HFF-Myc (cell line): ENCODE measurements at regions not wholly inside any gene's neighbourhood (a gene's known extent, or its start where the extent isn't known, plus 50 kb on each side); places are given as distances from the start of the nearest gene placed in this dataset.

ENCODE experiments used
- DNase-seq: peaks from one replicate; pipeline ENCODE4 v3.0.0-alpha.2; 2011; ENCODE audit warnings: low read depth; ENCODE audit errors: extremely low read depth
- H3K4me3 ChIP-seq: replicated peaks from 2 replicates; pipeline ENCODE4 v1.5.1; 2011; ENCODE audit warnings: low read depth, mild to moderate bottlenecking, control low read depth, low read length
- CTCF ChIP-seq: IDR thresholded peaks from 2 replicates; pipeline ENCODE4 v1.5.1; 2012; ENCODE audit warnings: mild to moderate bottlenecking, low read depth, low read length, control low read depth; ENCODE audit errors: missing control alignments

DNA sequence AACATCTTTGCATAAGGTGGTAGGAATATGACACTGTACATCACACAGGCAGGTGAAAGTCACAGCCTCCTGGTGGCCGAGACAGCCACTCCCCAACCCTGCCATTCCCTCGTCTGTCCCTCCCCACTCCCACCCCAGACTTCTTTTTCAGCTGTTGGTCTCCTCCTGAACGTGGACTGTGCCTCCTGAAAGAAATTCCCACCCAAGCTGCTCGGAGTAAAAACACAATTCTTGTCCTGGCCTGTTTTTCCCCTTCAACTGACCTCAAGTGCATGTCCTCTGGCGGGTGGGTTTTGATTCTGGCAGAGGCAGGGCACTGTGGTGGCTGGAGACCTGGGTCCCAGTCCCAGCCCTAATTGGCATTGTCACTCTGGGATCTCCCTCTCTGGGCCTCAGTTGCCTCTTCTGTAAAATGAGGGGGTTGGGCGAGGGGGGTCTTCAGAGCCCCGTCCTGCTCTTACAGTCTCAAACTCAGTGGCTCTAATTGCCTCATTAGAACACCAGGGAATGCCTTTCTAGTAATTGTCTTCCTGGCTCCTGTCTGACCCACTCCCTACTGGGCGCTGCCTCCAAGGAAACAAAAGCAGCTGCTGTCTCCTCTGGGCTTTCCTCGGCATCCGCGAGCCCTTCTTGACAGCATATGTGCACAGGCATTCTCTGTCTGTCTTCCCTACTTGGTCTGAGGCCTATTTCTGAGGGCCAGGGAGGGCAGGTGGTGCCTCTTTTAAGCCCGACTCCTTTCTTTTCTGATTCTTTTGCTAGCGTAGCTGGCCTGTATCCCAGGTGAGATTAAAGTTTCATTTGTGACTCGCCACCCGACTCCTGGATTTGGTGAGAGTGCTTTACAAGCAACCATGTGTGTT is 186.6 kb upstream of the RMST start:
- no peak for DNase-seq
- H3K4me3 ChIP-seq, result no peak overlapping the region
- TF ChIP-seq CTCF, result no peak

GRCh38 chr12:97276661-97277429 is 185.8 kb upstream of the RMST start:
- no peak overlapping the region for H3K4me3 ChIP-seq
- no peak for TF ChIP-seq CTCF
- no peak for DNase-seq

- DNase-seq, result no peak
- no peak overlapping the region for H3K4me3 ChIP-seq
- TF ChIP-seq CTCF, result no peak
Observed at GRCh38 chr12:97283297-97283696, 179.3 kb upstream of the RMST start.

GRCh38 chr12:97288531-97288930 is 174.1 kb upstream of the RMST start:
- H3K4me3 ChIP-seq, result no peak overlapping the region
- no peak for TF ChIP-seq CTCF
- DNase-seq, result no peak

GRCh38 chr12:97292588-97292987 is 170.0 kb upstream of the RMST start:
- H3K4me3 ChIP-seq, result no peak overlapping the region
- no peak for DNase-seq
- TF ChIP-seq CTCF, result no peak

DNA sequence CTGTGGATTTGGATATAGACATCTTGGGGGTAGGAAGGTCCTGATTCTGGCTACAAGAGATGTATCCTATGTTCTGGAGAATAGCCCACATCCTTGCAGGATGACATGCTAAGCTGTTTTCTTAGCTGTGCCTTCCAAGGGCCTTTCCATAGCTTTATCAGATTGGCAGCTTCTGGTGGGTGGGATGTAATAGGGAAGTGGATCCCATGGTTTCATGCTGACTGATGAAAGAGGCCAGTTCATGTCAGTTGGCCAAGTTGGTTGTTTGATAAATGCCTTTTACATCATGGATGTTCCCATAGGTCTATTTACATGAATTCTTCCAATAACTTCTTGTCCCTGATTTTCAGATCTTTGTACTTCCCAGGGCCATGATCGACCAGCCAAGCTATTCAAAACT is 169.1 kb upstream of the RMST start:
- DNase-seq, result no peak
- no peak overlapping the region for H3K4me3 ChIP-seq
- TF ChIP-seq CTCF, result no peak
